ENCODE measurements at regions not wholly inside any gene's neighbourhood (a gene's known extent, or its start where the extent isn't known, plus 50 kb on each side); places are given as distances from the start of the nearest gene placed in this dataset.
A peak's percentile ranks its signal among the peaks of the same experiment; 100 is the strongest.

DNA sequence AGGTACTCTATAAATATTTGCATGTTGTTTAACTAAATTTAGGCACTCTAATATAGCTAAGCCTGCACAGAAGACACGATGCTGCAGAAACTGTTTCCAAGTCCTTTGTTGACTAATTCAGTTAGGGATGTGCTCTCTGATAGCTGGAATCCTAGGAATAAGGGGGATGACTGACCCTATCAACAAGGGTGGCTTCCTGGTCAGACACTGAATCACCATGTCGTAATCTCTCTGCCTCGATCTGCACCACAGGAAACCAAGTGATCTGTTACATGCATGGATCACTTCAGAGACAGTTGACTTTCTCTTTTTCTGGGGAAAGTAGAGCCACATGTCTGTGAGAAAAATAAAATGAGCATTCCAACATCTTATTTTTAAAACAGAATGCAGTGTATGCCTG is 169.1 kb downstream of the GUCY2F start:
- ATAC-seq (no peak), DNase-seq (ENCODE audit: low spot score in 2 of 2) (no peak)
- Mint-ChIP-seq H3K4me3 (no peak overlapping the region), H3K36me3 (no peaks in the 10 kb centered on the region), H3K9me3 (no peaks in the 10 kb centered on the region), H3K27ac (no peak overlapping the region), H3K4me1 (no peaks in the 10 kb centered on the region)

DNA sequence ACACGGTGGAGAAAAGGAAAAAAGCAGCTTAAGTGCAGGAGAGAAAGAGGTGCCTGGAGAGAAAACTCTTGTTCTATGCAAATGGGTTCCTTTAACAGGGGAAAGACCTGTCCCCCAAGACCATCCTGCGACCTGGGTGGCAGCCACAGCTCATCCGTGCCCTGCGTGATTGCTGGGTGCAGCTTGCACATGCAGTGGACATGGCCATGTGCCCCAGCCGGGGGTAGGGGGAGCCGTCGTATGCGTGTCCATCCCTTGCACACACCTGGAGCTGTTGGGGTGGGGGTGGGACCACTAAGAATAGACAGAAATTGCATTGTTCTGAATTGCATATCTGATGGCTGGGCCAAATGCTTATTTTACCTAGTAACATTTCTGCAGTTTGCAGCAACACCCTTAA is 171.9 kb downstream of the GUCY2F start:
- Mint-ChIP-seq H3K36me3 (no peaks in the 10 kb centered on the region), H3K9me3 (no peaks in the 10 kb centered on the region), H3K4me1 (no peaks in the 10 kb centered on the region), H3K4me3 (no peak overlapping the region), H3K27ac (no peak overlapping the region)
- ATAC-seq = no peak
- DNase-seq (ENCODE audit: low spot score in 2 of 2) = no peak

DNA sequence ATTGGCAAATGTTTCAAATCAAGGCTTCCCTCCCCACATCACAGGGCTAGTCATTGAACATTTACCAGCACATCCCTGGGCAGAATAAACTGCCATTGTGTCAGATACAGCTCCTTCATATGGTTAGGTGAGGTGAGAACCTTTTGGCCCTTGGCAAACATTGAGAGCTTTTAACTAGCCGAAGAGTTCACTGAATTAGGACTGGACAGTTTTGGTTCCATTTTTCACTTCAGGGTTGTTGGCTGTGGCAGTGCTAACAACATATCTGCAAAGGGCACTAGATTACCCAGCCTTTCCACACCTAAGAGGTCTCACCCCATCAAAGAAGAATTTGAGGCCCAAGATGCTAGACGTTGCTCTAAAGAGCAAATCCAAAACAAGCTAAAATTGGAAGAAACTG is 180.7 kb downstream of the GUCY2F start:
- Mint-ChIP-seq H3K27ac (no peak overlapping the region), H3K4me3 (no peak overlapping the region), H3K9me3 (no peaks in the 10 kb centered on the region), H3K4me1 (no peaks in the 10 kb centered on the region), H3K36me3 (no peaks in the 10 kb centered on the region)
- DNase-seq (ENCODE audit: low spot score in 2 of 2) = no peak
- ATAC-seq = no peak

DNA sequence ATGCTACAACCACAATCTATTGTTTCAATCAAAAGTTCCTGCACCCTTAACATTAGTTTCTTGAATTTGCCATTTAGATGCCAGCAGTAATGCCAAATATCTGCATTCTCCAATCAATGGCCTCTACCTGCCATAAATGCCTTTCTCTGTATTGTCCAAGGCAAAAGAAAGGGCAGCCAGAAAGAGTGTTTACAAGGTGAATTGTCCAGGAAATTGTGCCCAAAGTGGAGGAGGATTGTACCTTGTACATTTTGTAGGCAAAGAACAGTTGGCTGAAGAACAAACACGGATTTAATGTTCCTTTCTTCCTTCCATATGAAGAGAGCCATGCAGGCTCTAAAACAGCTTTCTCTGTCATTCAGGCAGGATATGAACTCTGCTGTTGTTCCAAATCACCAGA is 181.5 kb downstream of the GUCY2F start:
- Mint-ChIP-seq H3K4me3 (no peak overlapping the region), H3K36me3 (no peaks in the 10 kb centered on the region), H3K9me3 (no peaks in the 10 kb centered on the region), H3K27ac (no peak overlapping the region), H3K4me1 (no peaks in the 10 kb centered on the region)
- no peak for DNase-seq (ENCODE audit: low spot score in 2 of 2)
- no peak for ATAC-seq

DNA sequence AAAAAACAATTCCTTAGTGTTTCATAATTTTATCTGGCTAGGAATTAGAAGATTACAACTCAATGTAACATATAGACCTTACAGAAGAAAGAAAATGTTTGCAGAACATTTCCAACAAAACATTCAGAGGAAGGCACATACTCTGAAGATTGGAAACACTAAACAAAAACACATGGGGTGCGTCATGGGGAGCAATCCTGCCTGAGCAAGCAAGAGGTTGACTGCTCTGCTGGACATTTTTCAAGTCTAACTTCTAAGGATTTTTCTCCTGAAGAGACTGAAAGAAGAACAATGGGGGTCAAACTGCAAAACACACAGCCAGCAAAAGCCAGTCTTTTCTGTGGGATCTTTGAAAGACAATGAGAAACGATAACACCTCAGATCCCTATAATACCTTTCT is 182.8 kb downstream of the GUCY2F start:
- Mint-ChIP-seq H3K4me3 (no peak overlapping the region), H3K36me3 (no peaks in the 10 kb centered on the region), H3K27ac (no peak overlapping the region), H3K9me3 (no peaks in the 10 kb centered on the region), H3K4me1 (no peaks in the 10 kb centered on the region)
- no peak for DNase-seq (ENCODE audit: low spot score in 2 of 2)
- no peak for ATAC-seq

DNA sequence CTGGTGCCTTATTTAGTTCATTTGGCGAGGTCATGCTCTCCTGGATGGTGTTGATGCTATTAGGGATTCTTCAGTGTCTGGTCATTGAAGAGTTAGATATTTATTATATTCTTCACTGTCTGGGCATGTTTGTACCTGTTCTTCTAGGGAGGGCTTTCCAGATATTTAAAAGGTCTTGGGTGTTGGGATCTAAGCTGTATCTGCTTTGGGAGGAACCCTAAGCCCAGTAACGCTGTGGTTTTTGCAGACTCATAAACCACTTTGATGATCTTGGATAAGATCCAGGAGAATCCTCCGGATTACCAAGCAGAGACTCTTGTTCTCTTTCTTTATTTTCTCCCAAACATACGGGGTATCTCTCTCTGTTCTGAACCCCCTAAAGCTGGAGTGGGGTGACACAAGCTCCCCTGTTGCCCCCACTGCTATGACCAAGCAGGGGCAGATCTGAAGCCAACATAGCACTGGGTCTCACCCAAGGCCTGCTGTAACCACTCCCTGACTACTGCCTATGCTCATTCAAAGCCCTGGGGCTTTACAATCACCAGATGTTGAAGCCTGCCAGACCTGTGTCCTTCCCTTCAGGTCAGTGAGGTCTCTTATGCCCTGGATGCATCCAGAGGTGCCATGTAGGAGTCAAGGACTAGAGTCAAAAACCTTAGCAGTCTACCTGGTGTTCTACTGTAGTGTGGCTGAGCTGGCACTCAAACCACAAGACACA is 187.6 kb downstream of the GUCY2F start:
- Mint-ChIP-seq H3K9me3 (no peaks in the 10 kb centered on the region), H3K4me1 (no peaks in the 10 kb centered on the region), H3K36me3 (no peaks in the 10 kb centered on the region), H3K27ac (no peak overlapping the region), H3K4me3 (no peak overlapping the region)
- ATAC-seq (no peak), DNase-seq (ENCODE audit: low spot score in 2 of 2) (no peak)

DNA sequence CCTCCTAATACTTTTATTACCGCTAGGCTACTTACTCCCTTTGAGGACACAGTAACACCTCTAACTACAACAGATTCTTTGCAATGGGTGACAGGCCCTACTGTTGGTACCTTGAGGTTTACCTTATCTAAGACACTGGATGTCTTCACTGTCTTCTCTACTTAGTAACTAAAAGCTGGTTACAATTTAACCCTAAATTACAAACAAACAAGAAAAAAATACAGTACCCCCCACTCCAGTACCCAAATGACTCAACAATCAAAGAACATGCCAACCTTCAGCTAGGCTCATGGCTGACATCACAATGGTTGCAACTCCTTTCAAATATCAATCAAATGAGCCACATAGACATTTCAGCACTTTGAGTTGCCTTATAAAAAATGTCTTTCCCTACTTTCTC is 198.0 kb downstream of the GUCY2F start:
- no peaks in the 10 kb centered on the region for H3K4me1 Mint-ChIP-seq
- H3K36me3 Mint-ChIP-seq = peaks cover 4% of the 10 kb centered on the region
- peaks cover 3% of the 10 kb centered on the region for H3K9me3 Mint-ChIP-seq
- no peak for ATAC-seq
- H3K27ac Mint-ChIP-seq = no peak overlapping the region
- H3K4me3 Mint-ChIP-seq = no peak overlapping the region
- DNase-seq (ENCODE audit: low spot score in 2 of 2) = no peak

DNA sequence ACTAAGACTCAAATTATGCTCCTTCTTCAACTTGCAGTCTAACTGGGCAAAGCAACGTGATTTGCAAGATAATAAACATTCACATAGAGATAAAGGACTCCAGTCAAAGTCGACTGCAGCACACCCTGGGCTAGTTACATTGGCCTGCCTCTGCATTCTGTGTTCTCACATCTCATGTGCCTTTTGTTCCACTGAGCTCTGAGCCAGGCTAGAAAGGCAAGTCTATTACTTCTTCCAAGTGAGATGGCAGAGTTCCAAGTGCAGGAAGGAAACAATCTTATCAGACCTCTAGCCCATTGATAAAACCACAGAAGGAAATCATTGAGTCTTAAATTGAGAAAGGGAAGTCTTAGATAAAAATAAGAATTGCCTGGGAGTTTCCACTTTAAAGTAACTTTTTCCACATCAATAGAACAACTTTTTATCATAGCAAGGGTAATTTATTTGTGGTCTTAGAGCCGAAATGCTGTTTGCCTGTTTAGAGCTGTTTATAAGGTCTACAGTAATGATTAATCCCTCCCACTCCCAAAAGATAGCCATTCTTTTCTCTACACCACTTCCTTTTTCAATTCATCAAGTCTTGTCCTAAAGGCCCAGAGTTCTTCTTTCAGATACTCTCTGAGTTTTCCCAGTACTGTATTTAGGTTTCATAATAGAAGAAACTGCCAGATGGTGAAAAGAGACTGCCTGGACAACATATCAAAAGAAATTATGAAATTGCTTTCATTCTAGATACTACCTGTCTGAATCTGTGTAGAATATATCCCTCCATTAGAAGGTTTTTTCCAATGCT is 200.2 kb downstream of the GUCY2F start:
- ATAC-seq (no peak), DNase-seq (ENCODE audit: low spot score in 2 of 2) (no peak)
- H3K4me3 Mint-ChIP-seq = no peak overlapping the region
- H3K9me3 Mint-ChIP-seq = peaks cover 3% of the 10 kb centered on the region
- H3K27ac Mint-ChIP-seq = no peak overlapping the region
- peaks cover 4% of the 10 kb centered on the region for H3K36me3 Mint-ChIP-seq
- no peaks in the 10 kb centered on the region for H3K4me1 Mint-ChIP-seq

DNA sequence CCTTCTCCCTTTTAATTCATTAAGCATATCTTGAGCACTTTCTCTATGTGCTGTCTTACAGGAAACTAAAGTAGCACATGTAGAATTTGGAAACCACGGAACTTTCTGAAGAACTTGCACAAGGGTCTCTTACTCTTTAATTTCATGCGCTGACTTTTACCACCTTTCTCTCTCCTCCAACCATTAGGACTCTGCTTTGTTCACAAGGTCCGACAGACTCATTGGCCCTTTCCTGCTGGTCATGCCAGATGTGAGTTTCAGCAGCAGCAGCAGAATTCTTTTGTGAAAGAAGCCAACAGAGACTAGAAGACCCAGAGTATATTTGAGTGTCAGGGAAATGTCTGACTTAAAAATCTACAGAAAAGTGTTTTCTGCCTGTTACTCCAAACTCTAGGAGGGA is 207.1 kb downstream of the GUCY2F start:
- ATAC-seq (no peak), DNase-seq (ENCODE audit: low spot score in 2 of 2) (no peak)
- Mint-ChIP-seq H3K4me3 (no peak overlapping the region), H3K27ac (no peak overlapping the region), H3K4me1 (no peaks in the 10 kb centered on the region), H3K36me3 (peaks cover 4% of the 10 kb centered on the region), H3K9me3 (peaks cover 3% of the 10 kb centered on the region)

DNA sequence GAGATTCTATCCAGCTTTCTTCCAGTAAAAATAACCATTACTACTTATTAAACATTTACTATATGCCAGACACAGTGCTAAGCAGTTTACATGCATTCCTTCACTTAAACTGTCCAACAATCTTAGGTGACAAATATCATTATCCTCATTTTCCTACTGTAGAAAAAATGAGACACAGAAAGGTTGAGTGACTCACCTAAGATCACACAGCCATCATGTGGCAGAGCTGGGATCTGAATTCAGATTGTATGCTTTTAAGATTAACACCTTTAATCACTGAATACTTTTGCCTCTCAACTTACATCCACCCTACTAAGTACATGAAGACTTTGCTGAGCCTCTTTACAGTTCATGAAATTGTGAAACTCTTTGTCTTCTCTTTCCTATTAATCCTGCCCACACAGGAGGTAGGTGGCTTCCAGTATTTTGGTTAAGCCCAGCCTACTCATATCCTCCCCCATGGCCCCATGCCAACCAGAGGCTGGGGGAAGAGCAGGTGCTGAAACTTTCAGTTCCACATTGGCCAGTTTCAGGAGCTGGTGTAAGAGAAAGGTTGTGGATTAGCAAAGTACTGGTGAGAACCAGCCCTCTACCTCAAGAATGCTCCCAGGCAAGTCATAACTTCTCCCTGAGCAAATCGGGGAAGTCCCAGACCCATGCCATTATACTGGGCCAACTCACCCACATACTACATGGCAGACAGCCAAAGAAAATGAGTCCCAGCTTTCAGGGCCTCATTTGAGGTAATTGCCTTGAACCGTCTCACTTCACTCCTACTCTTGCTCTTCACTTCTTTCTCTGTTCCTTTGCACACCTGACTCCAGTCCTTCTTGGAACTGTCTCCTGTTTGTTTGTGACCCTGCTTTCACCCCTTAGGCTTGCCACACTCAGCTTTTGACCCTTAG is 211.1 kb downstream of the GUCY2F start:
- DNase-seq (ENCODE audit: low spot score in 2 of 2) (peak in 1 of 2 donors; percentile 46), ATAC-seq (peak; percentile 78)
- no peaks in the 10 kb centered on the region for H3K36me3 Mint-ChIP-seq
- H3K27ac Mint-ChIP-seq = no peak overlapping the region
- H3K4me3 Mint-ChIP-seq = no peak overlapping the region
- H3K4me1 Mint-ChIP-seq = no peaks in the 10 kb centered on the region
- peaks cover 2% of the 10 kb centered on the region for H3K9me3 Mint-ChIP-seq

DNA sequence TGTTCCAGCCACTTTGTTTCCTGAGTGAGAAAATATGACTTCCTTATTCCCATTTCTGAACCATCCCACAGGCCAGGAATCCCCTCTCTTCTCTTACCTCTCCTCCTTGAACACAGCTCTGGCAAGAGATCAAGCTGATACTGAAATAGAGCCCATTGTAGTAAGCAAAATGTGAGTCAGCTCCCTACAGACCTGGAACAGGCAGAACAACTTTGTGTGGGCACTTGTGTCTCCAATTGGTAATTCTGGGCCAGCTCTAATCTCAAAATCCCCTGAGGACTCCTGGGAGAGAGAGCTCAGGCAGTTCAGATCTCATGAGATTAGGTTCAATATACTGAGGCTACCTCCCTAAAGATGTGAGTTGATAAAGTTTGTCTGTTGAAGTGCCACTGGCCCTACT is 213.5 kb downstream of the GUCY2F start:
- Mint-ChIP-seq H3K9me3 (peaks cover 4% of the 10 kb centered on the region), H3K4me3 (no peak overlapping the region), H3K4me1 (no peaks in the 10 kb centered on the region), H3K27ac (no peak overlapping the region), H3K36me3 (no peaks in the 10 kb centered on the region)
- DNase-seq (ENCODE audit: low spot score in 2 of 2) = no peak
- ATAC-seq = no peak

DNA sequence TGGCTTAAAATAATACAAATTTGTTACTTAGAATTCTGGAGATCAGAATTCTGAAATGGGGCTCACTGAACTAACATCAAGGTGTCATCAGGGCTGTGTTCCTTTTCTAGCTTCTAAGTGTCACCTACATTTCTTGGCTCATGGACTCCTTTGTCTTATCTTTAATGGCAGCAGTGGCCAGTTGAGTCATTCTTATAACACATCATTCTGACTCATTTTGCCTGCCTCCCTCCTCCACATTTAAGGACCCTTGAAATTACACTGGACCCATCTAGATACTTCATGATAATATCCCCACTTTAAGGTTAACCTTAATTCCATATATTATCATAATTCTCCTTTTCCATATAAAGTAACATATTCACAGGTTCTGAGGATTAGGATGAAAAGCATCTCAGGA is 215.9 kb downstream of the GUCY2F start:
- Mint-ChIP-seq H3K4me3 (no peak overlapping the region), H3K36me3 (no peaks in the 10 kb centered on the region), H3K4me1 (no peaks in the 10 kb centered on the region), H3K9me3 (peaks cover 11% of the 10 kb centered on the region), H3K27ac (no peak overlapping the region)
- DNase-seq (ENCODE audit: low spot score in 2 of 2) = no peak
- no peak for ATAC-seq

DNA sequence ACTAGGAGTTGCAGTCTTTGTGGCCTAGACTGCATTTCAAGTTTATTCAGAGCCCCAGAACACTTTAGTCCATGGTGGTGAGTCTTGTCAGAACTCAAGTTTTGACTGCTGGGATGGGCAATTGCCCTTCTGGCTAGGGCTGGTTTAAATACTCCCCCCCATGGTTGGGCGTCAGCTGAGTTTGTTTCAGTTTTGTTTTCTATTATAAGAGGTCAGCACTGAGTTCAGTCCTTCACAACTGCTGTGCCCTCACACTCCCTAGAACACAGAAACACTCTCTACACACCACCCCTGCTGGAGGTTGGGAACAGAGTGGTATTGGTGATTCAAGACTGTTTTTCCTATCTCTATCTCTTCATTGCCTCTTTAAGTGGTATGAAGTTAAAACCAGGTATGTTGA is 217.0 kb downstream of the GUCY2F start:
- Mint-ChIP-seq H3K4me3 (no peak overlapping the region), H3K9me3 (peaks cover 11% of the 10 kb centered on the region), H3K27ac (no peak overlapping the region), H3K36me3 (no peaks in the 10 kb centered on the region), H3K4me1 (no peaks in the 10 kb centered on the region)
- no peak for DNase-seq (ENCODE audit: low spot score in 2 of 2)
- no peak for ATAC-seq

DNA sequence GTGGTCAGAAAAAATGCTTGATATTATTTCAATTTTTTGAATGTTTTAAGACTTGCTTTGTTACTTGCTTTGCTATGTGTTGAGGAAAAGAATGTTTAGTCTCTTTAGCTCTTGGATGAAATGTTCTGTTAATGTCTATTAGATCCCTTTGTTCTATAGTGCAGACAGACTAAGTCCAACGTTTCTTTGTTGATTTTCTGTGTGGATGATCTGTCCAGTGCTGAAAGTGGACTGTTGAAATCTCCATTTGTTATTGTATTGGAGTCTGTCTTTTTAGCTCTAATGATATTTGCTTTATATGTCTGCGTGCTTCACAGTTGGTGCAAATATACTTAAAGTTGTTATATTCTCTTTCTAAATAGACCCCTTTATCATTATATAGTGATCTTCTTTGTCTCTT is 220.6 kb downstream of the GUCY2F start:
- ATAC-seq = no peak
- no peak for DNase-seq (ENCODE audit: low spot score in 2 of 2)
- H3K27ac Mint-ChIP-seq = no peak overlapping the region

DNA sequence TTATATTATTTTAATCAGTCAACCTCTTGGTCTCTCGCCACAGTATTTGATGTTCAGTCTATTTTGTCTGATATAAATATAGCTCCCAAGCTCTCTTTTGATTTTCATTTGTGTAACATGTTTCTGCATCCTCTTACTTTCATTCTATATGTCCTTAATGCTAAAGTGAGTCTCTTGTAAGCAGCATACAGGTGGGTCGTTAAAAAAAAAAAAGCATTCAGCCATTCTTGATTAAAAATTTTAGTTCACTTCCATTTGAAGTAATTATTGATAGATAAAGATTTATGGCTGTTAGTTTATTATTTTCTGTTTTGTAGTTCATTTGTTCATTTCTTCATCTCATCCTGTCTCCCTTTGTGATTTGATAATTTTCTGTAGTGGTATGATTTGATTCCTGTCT is 229.1 kb downstream of the GUCY2F start:
- Mint-ChIP-seq H3K9me3 (peaks cover 14% of the 10 kb centered on the region), H3K4me1 (no peaks in the 10 kb centered on the region), H3K4me3 (no peak overlapping the region), H3K36me3 (no peaks in the 10 kb centered on the region), H3K27ac (no peak overlapping the region)
- ATAC-seq = no peak
- DNase-seq (ENCODE audit: low spot score in 2 of 2) = no peak

More for the DNA sequence above, 220.6 kb downstream of the GUCY2F start:
- Mint-ChIP-seq H3K4me3 (no peak overlapping the region), H3K9me3 (peaks cover 9% of the 10 kb centered on the region), H3K4me1 (no peaks in the 10 kb centered on the region), H3K36me3 (no peaks in the 10 kb centered on the region)

Data from stimulated activated effector memory CD8-positive, alpha-beta T cell treated with anti-CD3 and anti-CD28 coated beads, Interleukin-12 subunit alpha, Interleukin-12 subunit beta, amount 100 ng/mL, for 72 hours (primary cell).